SK-N-SH (cell line): ENCODE measurements at regions not wholly inside any gene's neighbourhood (a gene's known extent, or its start where the extent isn't known, plus 50 kb on each side); places are given as distances from the start of the nearest gene placed in this dataset.

Source experiments
- CTCF ChIA-PET: fragments of 300-600, 350-600 bp; formaldehyde crosslinking; extraction: SDS; loops from one replicate; lab custom pipeline; 2021; lab: Yijun Ruan, JAX
- POLR2A ChIA-PET: fragments of 350-600 bp; sonication (Branson Sonifier 250); formaldehyde crosslinking; extraction: SDS; loops from one replicate; lab custom pipeline; 2020; ENCODE audit warnings: antibody characterized with exemption, inconsistent platforms; lab: Yijun Ruan, JAX
- DNase-seq: peaks from one replicate; pipeline ENCODE4 v3.0.0; 2012
- H2AFZ ChIP-seq: fragments of 200-600 bp; sonication (generic); 2 replicates; pipeline ENCODE4 v1.8.1; 2016; ENCODE audit warnings: antibody characterized with exemption, mild to moderate bottlenecking, low read depth
- H3F3A ChIP-seq: fragments of 200-600 bp; sonication (generic); replicated peaks from 2 replicates; pipeline ENCODE3; 2016; ENCODE audit warnings: antibody characterized with exemption, mild to moderate bottlenecking; ENCODE audit not compliant: insufficient read depth
- H3K27ac ChIP-seq, 2 experiments: fragments of 200-500 bp in 1 of 2; fragments of 200-600 bp in 1 of 2; sonication (Bioruptor generic) in 1 of 2; sonication (generic), shearing (Covaris generic) in 1 of 2; 2 replicates each; pipeline versions ENCODE4 v1.5.1 to v1.6.1; 2014 to 2016; ENCODE audit warnings: low read depth in 2 of 2, inconsistent platforms in 1 of 2, low read length in 1 of 2, mild to moderate bottlenecking in 1 of 2, mixed read lengths in 1 of 2
- H3K27me3 ChIP-seq: fragments of 200-600 bp; sonication (generic), shearing (Covaris generic); 2 replicates; pipeline ENCODE4 v1.6.1; 2016; ENCODE audit warnings: mixed run types; ENCODE audit not compliant: insufficient read depth
- H3K36me3 ChIP-seq, 2 experiments: fragments of 200-500 bp in 1 of 2; fragments of 200-600 bp in 1 of 2; sonication (Bioruptor generic) in 1 of 2; sonication (generic) in 1 of 2; replicated peaks in 1 of 2; 2 replicates each; pipeline versions ENCODE3 to v1.5.1; 2014 to 2016; ENCODE audit warnings: low read length in 1 of 2, mild to moderate bottlenecking in 1 of 2; ENCODE audit not compliant: insufficient read depth in 2 of 2, control insufficient read depth in 1 of 2
- H3K4me1 ChIP-seq, 2 experiments: fragments of 200-500 bp in 1 of 2; fragments of 200-600 bp in 1 of 2; sonication (Bioruptor generic) in 1 of 2; sonication (generic), shearing (Covaris generic) in 1 of 2; 2 replicates each; pipeline versions ENCODE4 v1.5.1 to v1.6.1; 2014 to 2016; ENCODE audit warnings: low read depth in 1 of 2, low read length in 1 of 2, mixed run types in 1 of 2; ENCODE audit not compliant: insufficient read depth in 2 of 2, control insufficient read depth in 1 of 2
- H3K4me2 ChIP-seq: fragments of 200-600 bp; sonication (generic), shearing (Covaris generic); 2 replicates; pipeline ENCODE4 v1.6.1; 2017; ENCODE audit warnings: mixed run types
- H3K4me3 ChIP-seq, 2 experiments: fragments of 200-500 bp in 1 of 2; fragments of 200-600 bp in 1 of 2; sonication (Bioruptor generic) in 1 of 2; sonication (generic), shearing (Covaris generic) in 1 of 2; 2 replicates each; pipeline versions ENCODE4 v1.5.1 to v1.8.1; 2014 to 2016; ENCODE audit warnings: low read depth in 2 of 2, inconsistent platforms in 1 of 2, low read length in 1 of 2, mild to moderate bottlenecking in 1 of 2, mixed read lengths in 1 of 2, moderate library complexity in 1 of 2
- H3K79me2 ChIP-seq: fragments of 200-600 bp; sonication (generic); 2 replicates; pipeline ENCODE4 v1.8.1; 2017; ENCODE audit warnings: mild to moderate bottlenecking; ENCODE audit not compliant: insufficient read depth
- H3K9ac ChIP-seq: fragments of 200-600 bp; sonication (generic); 2 replicates; pipeline ENCODE4 v1.6.1; 2017; ENCODE audit warnings: mixed run types
- H3K9me2 ChIP-seq: fragments of 200-600 bp; sonication (generic); 2 replicates; pipeline ENCODE4 v1.6.1; 2017; ENCODE audit warnings: mixed run types
- H3K9me3 ChIP-seq: fragments of 200-600 bp; sonication (generic); 2 replicates; pipeline ENCODE4 v1.6.1; 2017; ENCODE audit warnings: mixed run types, mild to moderate bottlenecking, moderate library complexity
- H4K20me1 ChIP-seq: fragments of 200-600 bp; sonication (generic); 2 replicates; pipeline ENCODE4 v1.6.1; 2017; ENCODE audit warnings: mild to moderate bottlenecking, mixed run types; ENCODE audit not compliant: insufficient read depth
- CHD2 ChIP-seq: fragments of 150-350 bp; IDR thresholded peaks from 2 replicates; pipeline ENCODE4 v1.6.1; 2018; ENCODE audit warnings: low read length; ENCODE audit not compliant: partially characterized antibody
- ELF1 ChIP-seq: IDR thresholded peaks from 2 replicates; pipeline ENCODE4 v1.4.0; 2012
- EZH2phosphoT487 ChIP-seq: fragments of 200-600 bp; sonication (generic); IDR thresholded peaks from 2 replicates; pipeline ENCODE4 v1.6.1; 2017; ENCODE audit warnings: low read depth, mixed run types, mild to moderate bottlenecking, antibody characterized with exemption, moderate library complexity, borderline replicate concordance
- MEF2A ChIP-seq: IDR thresholded peaks from 2 replicates; pipeline ENCODE4 v1.4.0; 2012; ENCODE audit warnings: low read depth, borderline replicate concordance
- POLR2AphosphoS5 ChIP-seq: IDR thresholded peaks from 2 replicates; pipeline ENCODE4 v1.6.1; 2012; ENCODE audit warnings: low read depth, low read length
- RFX5 ChIP-seq: IDR thresholded peaks from 2 replicates; pipeline ENCODE4 v1.6.1; 2012; ENCODE audit warnings: mild to moderate bottlenecking, improper control_type of control experiment, low read length
- SIN3A ChIP-seq: IDR thresholded peaks from 2 replicates; pipeline ENCODE4 v1.6.1; 2012; ENCODE audit warnings: low read depth, mild to moderate bottlenecking, low read length, moderate library complexity, borderline replicate concordance
- SMC3 ChIP-seq: IDR thresholded peaks from 2 replicates; pipeline ENCODE4 v1.6.1; 2012; ENCODE audit warnings: low read depth, low read length, improper control_type of control experiment
- TAF1 ChIP-seq: IDR thresholded peaks from 2 replicates; pipeline ENCODE4 v1.6.1; 2012; ENCODE audit warnings: low read depth, mild to moderate bottlenecking, low read length, moderate library complexity, borderline replicate concordance
- TCF12 ChIP-seq: IDR thresholded peaks from 2 replicates; pipeline ENCODE4 v1.4.0; 2012
- YY1 ChIP-seq: IDR thresholded peaks from 2 replicates; pipeline ENCODE4 v1.4.0; 2012; ENCODE audit warnings: low read depth, mild to moderate bottlenecking
- WGBS: methylation state at CpG from one replicate; pipeline ENCODE4 v1.1.6; 2017; ENCODE audit warnings: low lambda C conversion rate; 5-methylcytosine and 5-hydroxymethylcytosine counted together
- TF ChIP-seq, protein P1 (sequence below): IDR thresholded peaks from 2 replicates; pipeline ENCODE4 v1.4.0; 2012; ENCODE audit warnings: low read depth, borderline replicate concordance
- TF ChIP-seq, protein P2 (sequence below): fragments of 200-600 bp; sonication (generic); IDR thresholded peaks from 2 replicates; pipeline ENCODE4 v1.6.1; 2017; ENCODE audit warnings: antibody characterized with exemption, mild to moderate bottlenecking, moderate library complexity
- TF ChIP-seq, protein P3 (sequence below): IDR thresholded peaks from 2 replicates; pipeline ENCODE4 v1.4.0; 2012; ENCODE audit warnings: low read depth
- TF ChIP-seq, protein P4 (sequence below): IDR thresholded peaks from 2 replicates; pipeline ENCODE4 v1.6.1; 2012; ENCODE audit warnings: mild to moderate bottlenecking, low read depth, low read length, moderate library complexity
- TF ChIP-seq, protein P5 (sequence below): fragments of 150-350 bp; IDR thresholded peaks from 2 replicates; pipeline ENCODE4 v1.6.1; 2017; ENCODE audit warnings: antibody characterized with exemption, low read length, low read depth, borderline replicate concordance
- TF ChIP-seq, protein P6 (sequence below): IDR thresholded peaks from 2 replicates; pipeline ENCODE4 v1.4.0; 2012; ENCODE audit warnings: low read depth, borderline replicate concordance

DNA sequence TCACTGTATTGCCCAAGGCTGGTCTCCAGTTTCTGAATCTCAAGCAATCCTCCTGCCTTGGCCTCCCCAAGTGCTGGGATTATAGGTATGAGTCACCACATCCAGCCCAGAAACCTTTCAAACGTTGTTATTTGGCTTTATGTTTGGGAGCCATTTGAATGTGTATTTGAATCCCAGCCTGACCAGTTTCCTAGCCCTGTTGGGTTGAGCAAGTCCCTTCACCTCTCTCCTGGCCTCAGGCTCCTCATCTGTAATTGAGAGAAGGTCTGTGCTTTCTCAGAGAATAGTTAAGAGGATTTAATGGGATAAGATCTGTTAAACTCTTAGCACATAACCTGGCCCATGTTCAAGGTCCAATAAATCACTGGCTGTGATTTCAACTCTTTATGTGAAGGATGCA is 385.8 kb upstream of the RBFOX1 start (continued):
- TF ChIP-seq, protein P1, sequence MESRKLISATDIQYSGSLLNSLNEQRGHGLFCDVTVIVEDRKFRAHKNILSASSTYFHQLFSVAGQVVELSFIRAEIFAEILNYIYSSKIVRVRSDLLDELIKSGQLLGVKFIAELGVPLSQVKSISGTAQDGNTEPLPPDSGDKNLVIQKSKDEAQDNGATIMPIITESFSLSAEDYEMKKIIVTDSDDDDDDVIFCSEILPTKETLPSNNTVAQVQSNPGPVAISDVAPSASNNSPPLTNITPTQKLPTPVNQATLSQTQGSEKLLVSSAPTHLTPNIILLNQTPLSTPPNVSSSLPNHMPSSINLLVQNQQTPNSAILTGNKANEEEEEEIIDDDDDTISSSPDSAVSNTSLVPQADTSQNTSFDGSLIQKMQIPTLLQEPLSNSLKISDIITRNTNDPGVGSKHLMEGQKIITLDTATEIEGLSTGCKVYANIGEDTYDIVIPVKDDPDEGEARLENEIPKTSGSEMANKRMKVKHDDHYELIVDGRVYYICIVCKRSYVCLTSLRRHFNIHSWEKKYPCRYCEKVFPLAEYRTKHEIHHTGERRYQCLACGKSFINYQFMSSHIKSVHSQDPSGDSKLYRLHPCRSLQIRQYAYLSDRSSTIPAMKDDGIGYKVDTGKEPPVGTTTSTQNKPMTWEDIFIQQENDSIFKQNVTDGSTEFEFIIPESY, result no peak
- TF ChIP-seq, protein P2, sequence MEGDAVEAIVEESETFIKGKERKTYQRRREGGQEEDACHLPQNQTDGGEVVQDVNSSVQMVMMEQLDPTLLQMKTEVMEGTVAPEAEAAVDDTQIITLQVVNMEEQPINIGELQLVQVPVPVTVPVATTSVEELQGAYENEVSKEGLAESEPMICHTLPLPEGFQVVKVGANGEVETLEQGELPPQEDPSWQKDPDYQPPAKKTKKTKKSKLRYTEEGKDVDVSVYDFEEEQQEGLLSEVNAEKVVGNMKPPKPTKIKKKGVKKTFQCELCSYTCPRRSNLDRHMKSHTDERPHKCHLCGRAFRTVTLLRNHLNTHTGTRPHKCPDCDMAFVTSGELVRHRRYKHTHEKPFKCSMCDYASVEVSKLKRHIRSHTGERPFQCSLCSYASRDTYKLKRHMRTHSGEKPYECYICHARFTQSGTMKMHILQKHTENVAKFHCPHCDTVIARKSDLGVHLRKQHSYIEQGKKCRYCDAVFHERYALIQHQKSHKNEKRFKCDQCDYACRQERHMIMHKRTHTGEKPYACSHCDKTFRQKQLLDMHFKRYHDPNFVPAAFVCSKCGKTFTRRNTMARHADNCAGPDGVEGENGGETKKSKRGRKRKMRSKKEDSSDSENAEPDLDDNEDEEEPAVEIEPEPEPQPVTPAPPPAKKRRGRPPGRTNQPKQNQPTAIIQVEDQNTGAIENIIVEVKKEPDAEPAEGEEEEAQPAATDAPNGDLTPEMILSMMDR, result no peak
- TF ChIP-seq, all 33 proteins: peak for 0

DNA sequence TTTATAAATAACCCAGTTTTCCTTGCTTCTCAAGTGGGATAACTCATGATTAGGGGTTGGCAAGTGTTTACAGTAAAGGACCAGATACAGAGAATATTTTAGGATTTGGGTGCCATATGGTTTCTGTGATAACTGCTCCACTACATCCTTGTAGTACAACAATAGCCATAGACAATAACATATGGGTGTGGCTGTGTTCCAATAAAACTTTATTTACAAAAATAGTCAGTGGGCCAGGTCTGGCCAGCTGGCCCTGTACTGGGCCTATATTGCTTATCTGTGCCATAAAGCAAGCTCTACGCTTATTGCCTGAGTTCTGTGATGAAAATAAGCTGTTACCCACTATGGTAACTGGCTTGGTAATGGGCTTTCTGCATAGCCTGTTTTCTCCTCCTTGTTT is 386.5 kb upstream of the RBFOX1 start:
- no peak for DNase-seq
- CTCF ChIA-PET, result no interaction called here
- TF ChIP-seq, protein P2, result no peak
- TF ChIP-seq, protein P3, sequence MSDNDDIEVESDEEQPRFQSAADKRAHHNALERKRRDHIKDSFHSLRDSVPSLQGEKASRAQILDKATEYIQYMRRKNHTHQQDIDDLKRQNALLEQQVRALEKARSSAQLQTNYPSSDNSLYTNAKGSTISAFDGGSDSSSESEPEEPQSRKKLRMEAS, result no peak
- TF ChIP-seq POLR2AphosphoS5 (no peak), CHD2 (no peak), SIN3A (no peak), YY1 (no peak), TAF1 (no peak), EZH2phosphoT487 (no peak), MEF2A (no peak), ELF1 (no peak), RFX5 (no peak), SMC3 (no peak), TCF12 (no peak)
- TF ChIP-seq, protein P4, sequence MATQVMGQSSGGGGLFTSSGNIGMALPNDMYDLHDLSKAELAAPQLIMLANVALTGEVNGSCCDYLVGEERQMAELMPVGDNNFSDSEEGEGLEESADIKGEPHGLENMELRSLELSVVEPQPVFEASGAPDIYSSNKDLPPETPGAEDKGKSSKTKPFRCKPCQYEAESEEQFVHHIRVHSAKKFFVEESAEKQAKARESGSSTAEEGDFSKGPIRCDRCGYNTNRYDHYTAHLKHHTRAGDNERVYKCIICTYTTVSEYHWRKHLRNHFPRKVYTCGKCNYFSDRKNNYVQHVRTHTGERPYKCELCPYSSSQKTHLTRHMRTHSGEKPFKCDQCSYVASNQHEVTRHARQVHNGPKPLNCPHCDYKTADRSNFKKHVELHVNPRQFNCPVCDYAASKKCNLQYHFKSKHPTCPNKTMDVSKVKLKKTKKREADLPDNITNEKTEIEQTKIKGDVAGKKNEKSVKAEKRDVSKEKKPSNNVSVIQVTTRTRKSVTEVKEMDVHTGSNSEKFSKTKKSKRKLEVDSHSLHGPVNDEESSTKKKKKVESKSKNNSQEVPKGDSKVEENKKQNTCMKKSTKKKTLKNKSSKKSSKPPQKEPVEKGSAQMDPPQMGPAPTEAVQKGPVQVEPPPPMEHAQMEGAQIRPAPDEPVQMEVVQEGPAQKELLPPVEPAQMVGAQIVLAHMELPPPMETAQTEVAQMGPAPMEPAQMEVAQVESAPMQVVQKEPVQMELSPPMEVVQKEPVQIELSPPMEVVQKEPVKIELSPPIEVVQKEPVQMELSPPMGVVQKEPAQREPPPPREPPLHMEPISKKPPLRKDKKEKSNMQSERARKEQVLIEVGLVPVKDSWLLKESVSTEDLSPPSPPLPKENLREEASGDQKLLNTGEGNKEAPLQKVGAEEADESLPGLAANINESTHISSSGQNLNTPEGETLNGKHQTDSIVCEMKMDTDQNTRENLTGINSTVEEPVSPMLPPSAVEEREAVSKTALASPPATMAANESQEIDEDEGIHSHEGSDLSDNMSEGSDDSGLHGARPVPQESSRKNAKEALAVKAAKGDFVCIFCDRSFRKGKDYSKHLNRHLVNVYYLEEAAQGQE, result no peak
- TF ChIP-seq, protein P5, sequence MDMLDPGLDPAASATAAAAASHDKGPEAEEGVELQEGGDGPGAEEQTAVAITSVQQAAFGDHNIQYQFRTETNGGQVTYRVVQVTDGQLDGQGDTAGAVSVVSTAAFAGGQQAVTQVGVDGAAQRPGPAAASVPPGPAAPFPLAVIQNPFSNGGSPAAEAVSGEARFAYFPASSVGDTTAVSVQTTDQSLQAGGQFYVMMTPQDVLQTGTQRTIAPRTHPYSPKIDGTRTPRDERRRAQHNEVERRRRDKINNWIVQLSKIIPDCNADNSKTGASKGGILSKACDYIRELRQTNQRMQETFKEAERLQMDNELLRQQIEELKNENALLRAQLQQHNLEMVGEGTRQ, result no peak
- TF ChIP-seq, protein P6, sequence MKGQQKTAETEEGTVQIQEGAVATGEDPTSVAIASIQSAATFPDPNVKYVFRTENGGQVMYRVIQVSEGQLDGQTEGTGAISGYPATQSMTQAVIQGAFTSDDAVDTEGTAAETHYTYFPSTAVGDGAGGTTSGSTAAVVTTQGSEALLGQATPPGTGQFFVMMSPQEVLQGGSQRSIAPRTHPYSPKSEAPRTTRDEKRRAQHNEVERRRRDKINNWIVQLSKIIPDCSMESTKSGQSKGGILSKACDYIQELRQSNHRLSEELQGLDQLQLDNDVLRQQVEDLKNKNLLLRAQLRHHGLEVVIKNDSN, result no peak

More for the DNA sequence above, 386.5 kb upstream of the RBFOX1 start:
- H3K4me2 ChIP-seq, result no peak overlapping the region
- no peak overlapping the region for H3K9ac ChIP-seq
- no peak overlapping the region for H3K27ac ChIP-seq
- no peaks in the 10 kb centered on the region for H4K20me1 ChIP-seq
- POLR2A ChIA-PET, result no interaction called here
- no peaks in the 10 kb centered on the region for H3K9me2 ChIP-seq
- no peaks in the 10 kb centered on the region for H3K9me3 ChIP-seq
- no peaks in the 10 kb centered on the region for H3K4me1 ChIP-seq
- no peaks in the 10 kb centered on the region for H3K27me3 ChIP-seq
- H3K79me2 ChIP-seq, result no peaks in the 10 kb centered on the region
- no peaks in the 10 kb centered on the region for H3K36me3 ChIP-seq
- WGBS, result 13% methylated on average over 1 of the region's 1 CpG
- no peak overlapping the region for H2AFZ ChIP-seq
- no peak overlapping the region for H3K4me3 ChIP-seq
- H3F3A ChIP-seq, result no peaks in the 10 kb centered on the region
